T-cell (primary cell): ENCODE measurements at regions not wholly inside any gene's neighbourhood (a gene's known extent, or its start where the extent isn't known, plus 50 kb on each side); places are given as distances from the start of the nearest gene placed in this dataset.
A peak's percentile ranks its signal among the peaks of the same experiment; 100 is the strongest.

Source experiments
- ATAC-seq, 4 experiments: fragments of 200-7000 bp in 3 of 4; fragments of 150-1000 bp in 1 of 4; cut with Tn5 transposase; replicated peaks in 1 of 4; 1 replicate in 3 of 4; 2 replicates in 1 of 4; pipeline ENCODE4 v1.10.0; 2021; ENCODE audit warnings: moderate library complexity in 3 of 4, mild to moderate bottlenecking in 2 of 4, moderate number of reproducible peaks in 1 of 4
- CTCF ChIA-PET, 2 donors: fragments of 300-600 bp; sonication (Branson Sonifier 250); formaldehyde crosslinking; loops; one replicate each; lab custom pipeline; 2022; ENCODE audit warnings: antibody characterized with exemption in 2 of 2; lab: Charles Lee
- POLR2A ChIA-PET, 2 donors: fragments of 300-600 bp; sonication (Branson Sonifier 250); formaldehyde crosslinking; loops; one replicate each; lab custom pipeline; 2022; ENCODE audit warnings: antibody characterized with exemption in 2 of 2; lab: Charles Lee
- DNase-seq, 35 experiments: peaks; one replicate each; pipeline versions ENCODE4 v3.0.0 to v3.0.0-alpha.2; 2013 to 2023
- H3K27ac ChIP-seq: one replicate; pipeline ENCODE4 v1.5.1; 2013; ENCODE audit warnings: low read length
- H3K27me3 ChIP-seq, 2 experiments: replicated peaks in 1 of 2; 1 replicate in 1 of 2; 2 replicates in 1 of 2; pipeline versions ENCODE4 v1.6.1 to v1.7.0; 2013; ENCODE audit warnings: low read length in 1 of 2, mixed read lengths in 1 of 2; ENCODE audit not compliant: control insufficient read depth in 2 of 2, insufficient read depth in 2 of 2; ENCODE audit errors: extremely low read depth in 1 of 2
- H3K36me3 ChIP-seq, 2 donors: 1 replicate in 1 of 2; 2 replicates in 1 of 2; pipeline versions ENCODE4 v1.6.1 to v1.7.0; 2013; ENCODE audit warnings: low read length in 1 of 2; ENCODE audit not compliant: control insufficient read depth in 2 of 2, insufficient read depth in 1 of 2; ENCODE audit errors: extremely low read depth in 1 of 2
- H3K4me1 ChIP-seq, 2 experiments: 1 replicate in 1 of 2; 2 replicates in 1 of 2; pipeline versions ENCODE4 v1.6.1 to v1.7.0; 2013; ENCODE audit warnings: low read length in 2 of 2, mixed read lengths in 1 of 2; ENCODE audit not compliant: insufficient read depth in 2 of 2, control insufficient read depth in 1 of 2; ENCODE audit errors: extremely low read depth in 1 of 2
- H3K4me3 ChIP-seq, 2 donors: 1 replicate in 1 of 2; 2 replicates in 1 of 2; pipeline versions ENCODE4 v1.5.1 to v1.7.0; 2013; ENCODE audit warnings: mild to moderate bottlenecking in 2 of 2, low read length in 1 of 2, moderate library complexity in 1 of 2; ENCODE audit not compliant: control insufficient read depth in 1 of 2; ENCODE audit errors: extremely low read depth in 1 of 2
- H3K9me3 ChIP-seq: 2 replicates; pipeline ENCODE4 v1.7.0; 2013
- H3K27ac Mint-ChIP-seq, 2 donors: one replicate each; pipeline ENCODE4 v1.8.0; 2020 to 2021; ENCODE audit warnings: mild to moderate bottlenecking in 2 of 2, mixed read lengths in 2 of 2
- H3K27me3 Mint-ChIP-seq, 2 donors: one replicate each; pipeline ENCODE4 v1.8.0; 2021 to 2022; ENCODE audit warnings: mixed read lengths in 2 of 2
- H3K36me3 Mint-ChIP-seq: one replicate; pipeline ENCODE4 v1.8.0; 2021; ENCODE audit warnings: mixed read lengths
- H3K4me1 Mint-ChIP-seq, 3 donors: one replicate each; pipeline ENCODE4 v1.8.0; 2020 to 2022; ENCODE audit warnings: mixed read lengths in 3 of 3, mild to moderate bottlenecking in 1 of 3
- H3K4me3 Mint-ChIP-seq, 3 donors: one replicate each; pipeline ENCODE4 v1.8.0; 2020 to 2022; ENCODE audit warnings: mild to moderate bottlenecking in 3 of 3, mixed read lengths in 3 of 3, moderate library complexity in 3 of 3
- H3K9me3 Mint-ChIP-seq, 3 donors: one replicate each; pipeline ENCODE4 v1.8.0; 2020 to 2022; ENCODE audit warnings: mixed read lengths in 3 of 3
- WGBS: methylation state at CpG from one replicate; pipeline ENCODE4 v1.1.5; 2013; ENCODE audit warnings: missing lambda C conversion rate; ENCODE audit not compliant: insufficient coverage; 5-methylcytosine and 5-hydroxymethylcytosine counted together

- Histone ChIP-seq H3K4me1 (peaks cover 0 to 6% of the 10 kb centered on the region in 2 experiments), H3K36me3 (no peaks in the 10 kb centered on the region), H3K4me3 (peak overlapping the region; percentile 19 to 49), H3K27ac (peak overlapping the region; percentile 21), H3K9me3 (no peaks in the 10 kb centered on the region), H3K27me3 (no peaks in the 10 kb centered on the region)
- Mint-ChIP-seq H3K9me3 (no peaks in the 10 kb centered on the region), H3K27ac (peak overlapping the region; percentile 9 to 78), H3K4me1 (peaks cover 10 to 15% (median 14%) of the 10 kb centered on the region in 3 donors), H3K27me3 (no peaks in the 10 kb centered on the region), H3K36me3 (no peaks in the 10 kb centered on the region), H3K4me3 (peak overlapping the region; percentile 75 to 79 (median 76))
- DNase-seq (peak; percentile 12 to 67 (median 38)), ATAC-seq (peak; percentile 69 to 81 (median 72))
- 0% methylated on average over 8 of the region's 12 CpGs for WGBS
- ChIA-PET POLR2A (interaction anchor here (0.6 to 0.7 kb wide), 4 partner anchors 10 to 273 kb away, joined by 3 to 5 read pairs (median 4); no protein-coding TSS in a partner anchor), CTCF (interaction anchor here in 1 of 2 donors (0.7 kb wide), 1 partner anchor 623 kb away, joined by 12 read pairs; no protein-coding TSS in a partner anchor)
Measured at GRCh38 chr3:72482589-72483321, 365.5 kb downstream of the SHQ1 start.

- Mint-ChIP-seq H3K27me3 (no peaks in the 10 kb centered on the region), H3K4me3 (no peak overlapping the region), H3K27ac (no peak overlapping the region), H3K4me1 (peaks cover 10 to 15% (median 14%) of the 10 kb centered on the region in 3 donors), H3K9me3 (no peaks in the 10 kb centered on the region), H3K36me3 (no peaks in the 10 kb centered on the region)
- H3K9me3 ChIP-seq: no peaks in the 10 kb centered on the region
- H3K36me3 ChIP-seq: no peaks in the 10 kb centered on the region
- DNase-seq: no peak
- H3K4me3 ChIP-seq: no peak overlapping the region
- CTCF ChIA-PET: no interaction called here
- H3K4me1 ChIP-seq: peaks cover 0 to 6% of the 10 kb centered on the region in 2 experiments
- no peak for ATAC-seq
- no peak overlapping the region for H3K27ac ChIP-seq
- POLR2A ChIA-PET: no interaction called here
- WGBS: 70% methylated on average over 3 of the region's 4 CpGs
- no peaks in the 10 kb centered on the region for H3K27me3 ChIP-seq
Measured at GRCh38 chr3:72481542-72481941, 366.7 kb downstream of the SHQ1 start.

- H3K36me3 ChIP-seq: no peaks in the 10 kb centered on the region
- no peak for ATAC-seq
- H3K9me3 ChIP-seq: no peaks in the 10 kb centered on the region
- Mint-ChIP-seq H3K4me3 (no peak overlapping the region), H3K27me3 (no peaks in the 10 kb centered on the region), H3K4me1 (peaks cover 10 to 15% (median 14%) of the 10 kb centered on the region in 3 donors), H3K27ac (no peak overlapping the region), H3K36me3 (no peaks in the 10 kb centered on the region), H3K9me3 (no peaks in the 10 kb centered on the region)
- H3K4me3 ChIP-seq: no peak overlapping the region
- ChIA-PET CTCF (no interaction called here), POLR2A (interaction anchor here in 1 of 2 donors (0.6 kb wide), 1 partner anchor 10 kb away, joined by 3 read pairs; no protein-coding TSS in a partner anchor)
- H3K27ac ChIP-seq: no peak overlapping the region
- DNase-seq: no peak
- H3K4me1 ChIP-seq: peaks cover 0 to 6% of the 10 kb centered on the region in 2 experiments
- no peaks in the 10 kb centered on the region for H3K27me3 ChIP-seq
Measured at GRCh38 chr3:72480366-72480765, 367.9 kb downstream of the SHQ1 start.

GRCh38 chr3:72479651-72480215 lies 368.5 kb downstream of the SHQ1 start:
- ATAC-seq (no peak), DNase-seq (no peak)
- no peak overlapping the region for H3K4me3 Mint-ChIP-seq
- peaks cover 10 to 15% (median 14%) of the 10 kb centered on the region in 3 donors for H3K4me1 Mint-ChIP-seq
- H3K27ac ChIP-seq: no peak overlapping the region
- H3K9me3 ChIP-seq: no peaks in the 10 kb centered on the region
- peaks cover 0 to 6% of the 10 kb centered on the region in 2 experiments for H3K4me1 ChIP-seq
- H3K36me3 ChIP-seq: no peaks in the 10 kb centered on the region
- no peak overlapping the region for H3K27ac Mint-ChIP-seq
- no peaks in the 10 kb centered on the region for H3K9me3 Mint-ChIP-seq
- ChIA-PET CTCF (no interaction called here), POLR2A (no interaction called here)
- no peaks in the 10 kb centered on the region for H3K36me3 Mint-ChIP-seq
- H3K4me3 ChIP-seq: no peak overlapping the region
- WGBS: no CpG with 5 or more reads among the region's 2 CpGs
- H3K27me3 Mint-ChIP-seq: no peaks in the 10 kb centered on the region
- no peaks in the 10 kb centered on the region for H3K27me3 ChIP-seq

GRCh38 chr3:72476139-72476483 lies 372.1 kb downstream of the SHQ1 start:
- Mint-ChIP-seq H3K4me3 (no peak overlapping the region), H3K4me1 (no peaks in the 10 kb centered on the region), H3K27me3 (no peaks in the 10 kb centered on the region), H3K27ac (no peak overlapping the region), H3K9me3 (no peaks in the 10 kb centered on the region), H3K36me3 (no peaks in the 10 kb centered on the region)
- Histone ChIP-seq H3K4me3 (no peak overlapping the region), H3K27ac (no peak overlapping the region), H3K9me3 (no peaks in the 10 kb centered on the region), H3K36me3 (no peaks in the 10 kb centered on the region), H3K27me3 (no peaks in the 10 kb centered on the region), H3K4me1 (no peaks in the 10 kb centered on the region)
- DNase-seq (no peak), ATAC-seq (no peak)
- POLR2A ChIA-PET: no interaction called here
- CTCF ChIA-PET: no interaction called here

GRCh38 chr3:72475258-72476138 lies 372.7 kb downstream of the SHQ1 start:
- no peaks in the 10 kb centered on the region for H3K27me3 Mint-ChIP-seq
- H3K4me3 Mint-ChIP-seq: no peak overlapping the region
- Histone ChIP-seq H3K4me1 (no peaks in the 10 kb centered on the region), H3K27ac (no peak overlapping the region), H3K4me3 (no peak overlapping the region), H3K36me3 (no peaks in the 10 kb centered on the region), H3K27me3 (no peaks in the 10 kb centered on the region), H3K9me3 (no peaks in the 10 kb centered on the region)
- no peaks in the 10 kb centered on the region for H3K4me1 Mint-ChIP-seq
- H3K9me3 Mint-ChIP-seq: no peaks in the 10 kb centered on the region
- ATAC-seq: no peak
- WGBS: 80% methylated on average over 1 of the region's 8 CpGs
- DNase-seq: no peak
- H3K36me3 Mint-ChIP-seq: no peaks in the 10 kb centered on the region
- no peak overlapping the region for H3K27ac Mint-ChIP-seq
- ChIA-PET CTCF (no interaction called here), POLR2A (no interaction called here)
